LNCAP (cell line): ENCODE measurements at regions not wholly inside any gene's neighbourhood (a gene's known extent, or its start where the extent isn't known, plus 50 kb on each side); places are given as distances from the start of the nearest gene placed in this dataset.

Source experiments
- CTCF ChIP-seq: fragments of 450-650 bp; IDR thresholded peaks from 2 replicates; pipeline ENCODE4 v1.5.1; 2017; ENCODE audit warnings: mild to moderate bottlenecking

GRCh38 chr15:62612771-62613170 lies 429.8 kb upstream of the TPM1 start:
- no peak for TF ChIP-seq CTCF

- TF ChIP-seq CTCF: no peak
These were observed 425.8 kb upstream of the TPM1 start for GRCh38 chr15:62616746-62617145.

- TF ChIP-seq CTCF: no peak
These were observed 424.8 kb upstream of the TPM1 start for GRCh38 chr15:62617741-62618140.

- TF ChIP-seq CTCF: no peak
These were observed 424.1 kb upstream of the TPM1 start for GRCh38 chr15:62618432-62618831.

GRCh38 chr15:62618846-62619504 lies 423.6 kb upstream of the TPM1 start:
- no peak for TF ChIP-seq CTCF

- no peak for TF ChIP-seq CTCF
These were observed 423.0 kb upstream of the TPM1 start for GRCh38 chr15:62619526-62619925.

- no peak for TF ChIP-seq CTCF
These were observed 419.8 kb upstream of the TPM1 start for GRCh38 chr15:62622775-62623174.
